T-helper 2 cell treated with Interferon-gamma antibody and Interleukin-4, amounts not matched to agents 5 μg/mL and 100 μg/mL, for 36 hours (primary cell): ENCODE measurements at regions not wholly inside any gene's neighbourhood (a gene's known extent, or its start where the extent isn't known, plus 50 kb on each side); places are given as distances from the start of the nearest gene placed in this dataset.

Experiments
- DNase-seq: peaks from one replicate; pipeline ENCODE4 v3.0.0; 2021; ENCODE audit warnings: low spot score
- H3K27ac Mint-ChIP-seq: one replicate; pipeline ENCODE4 v1.8.0; 2021; ENCODE audit warnings: mild to moderate bottlenecking, mixed read lengths
- H3K27me3 Mint-ChIP-seq: one replicate; pipeline ENCODE4 v1.8.0; 2021; ENCODE audit warnings: low read depth, mixed read lengths
- H3K36me3 Mint-ChIP-seq: one replicate; pipeline ENCODE4 v1.8.0; 2021; ENCODE audit warnings: low read depth, mixed read lengths
- H3K4me1 Mint-ChIP-seq: one replicate; pipeline ENCODE4 v1.8.0; 2021; ENCODE audit warnings: low read depth, mixed read lengths
- H3K4me3 Mint-ChIP-seq: one replicate; pipeline ENCODE4 v1.8.0; 2022; ENCODE audit warnings: mild to moderate bottlenecking, moderate library complexity, mixed read lengths
- H3K9me3 Mint-ChIP-seq: one replicate; pipeline ENCODE4 v1.8.0; 2021; ENCODE audit warnings: mixed read lengths

DNA sequence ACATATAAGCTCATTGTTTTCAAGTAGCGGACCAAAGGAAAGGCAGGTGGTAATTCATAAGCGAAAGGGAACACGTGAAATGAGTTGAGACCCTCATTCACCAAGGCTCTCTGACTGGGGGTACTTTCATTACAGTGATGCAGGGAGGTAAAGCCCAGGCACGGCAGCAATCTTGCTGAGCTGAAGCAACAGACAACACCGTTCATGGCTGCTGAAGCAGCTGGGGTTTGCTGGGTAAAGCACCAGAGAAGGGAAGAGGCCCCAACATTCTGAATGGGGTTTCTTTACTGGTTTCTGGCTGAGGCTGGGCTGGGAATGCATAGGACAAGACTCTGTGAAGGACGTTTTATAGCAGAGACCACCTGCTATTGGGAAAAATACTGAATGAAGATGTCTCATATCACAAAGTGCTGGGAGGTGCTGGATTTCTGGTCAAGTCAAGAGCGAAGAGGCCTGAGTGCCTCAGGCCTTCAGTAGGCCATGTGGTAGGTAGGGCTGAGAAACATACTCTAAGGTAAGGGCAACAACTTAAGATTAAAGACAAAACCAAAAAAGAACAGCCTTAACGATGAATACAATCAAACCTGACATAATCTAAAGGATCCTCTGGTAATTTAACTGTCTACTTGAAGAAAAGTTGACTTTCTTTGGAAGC is 324.7 kb upstream of the PIK3C3 start:
- Mint-ChIP-seq H3K27ac (no peak overlapping the region), H3K36me3 (no peaks in the 10 kb centered on the region), H3K27me3 (no peaks in the 10 kb centered on the region), H3K4me1 (no peaks in the 10 kb centered on the region), H3K4me3 (no peak overlapping the region), H3K9me3 (peaks cover 13% of the 10 kb centered on the region)
- no peak for DNase-seq

DNA sequence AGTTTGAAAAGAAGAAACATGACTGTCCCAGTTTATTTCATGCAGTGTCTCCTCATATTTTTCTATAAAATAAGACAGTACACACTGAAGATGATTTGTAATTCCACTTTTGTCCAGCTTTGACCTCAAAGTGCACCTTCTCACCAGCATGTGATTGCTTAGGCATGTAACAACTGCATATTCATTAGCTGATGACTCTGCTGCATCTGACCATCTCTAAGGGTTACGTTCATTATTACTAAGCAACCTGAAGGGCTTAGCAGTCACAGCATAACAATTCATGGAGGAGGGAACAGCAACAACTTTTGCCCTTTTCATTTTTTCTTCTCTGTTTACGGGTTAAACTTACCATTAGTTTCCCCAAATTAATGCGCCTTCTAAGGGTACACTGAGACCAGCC is 330.6 kb upstream of the PIK3C3 start:
- H3K36me3 Mint-ChIP-seq, result no peaks in the 10 kb centered on the region
- no peaks in the 10 kb centered on the region for H3K4me1 Mint-ChIP-seq
- H3K9me3 Mint-ChIP-seq, result no peaks in the 10 kb centered on the region
- DNase-seq, result no peak
- no peaks in the 10 kb centered on the region for H3K27me3 Mint-ChIP-seq
- H3K27ac Mint-ChIP-seq, result no peak overlapping the region
- H3K4me3 Mint-ChIP-seq, result no peak overlapping the region

DNA sequence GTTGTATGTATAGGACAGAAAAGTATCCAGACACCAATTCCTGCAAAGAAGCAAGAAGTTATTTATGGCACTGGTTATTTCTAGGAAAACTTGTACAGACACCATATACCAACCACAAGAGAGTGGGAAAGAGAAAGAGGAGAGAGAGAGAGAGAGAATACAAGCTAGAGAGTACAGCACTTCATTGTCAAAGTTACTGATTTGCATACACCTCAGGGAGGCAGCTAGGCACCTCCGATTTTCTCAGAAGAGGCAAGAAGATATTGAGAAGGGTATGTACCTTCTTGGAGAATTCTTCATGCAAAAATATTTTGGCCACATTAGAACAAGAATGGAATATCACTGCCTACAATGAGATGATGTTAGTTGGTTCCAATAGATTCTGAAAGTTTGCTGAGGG is 333.9 kb upstream of the PIK3C3 start:
- no peaks in the 10 kb centered on the region for H3K27me3 Mint-ChIP-seq
- no peaks in the 10 kb centered on the region for H3K4me1 Mint-ChIP-seq
- H3K27ac Mint-ChIP-seq, result no peak overlapping the region
- no peak overlapping the region for H3K4me3 Mint-ChIP-seq
- H3K36me3 Mint-ChIP-seq, result no peaks in the 10 kb centered on the region
- no peak for DNase-seq
- H3K9me3 Mint-ChIP-seq, result no peaks in the 10 kb centered on the region

DNA sequence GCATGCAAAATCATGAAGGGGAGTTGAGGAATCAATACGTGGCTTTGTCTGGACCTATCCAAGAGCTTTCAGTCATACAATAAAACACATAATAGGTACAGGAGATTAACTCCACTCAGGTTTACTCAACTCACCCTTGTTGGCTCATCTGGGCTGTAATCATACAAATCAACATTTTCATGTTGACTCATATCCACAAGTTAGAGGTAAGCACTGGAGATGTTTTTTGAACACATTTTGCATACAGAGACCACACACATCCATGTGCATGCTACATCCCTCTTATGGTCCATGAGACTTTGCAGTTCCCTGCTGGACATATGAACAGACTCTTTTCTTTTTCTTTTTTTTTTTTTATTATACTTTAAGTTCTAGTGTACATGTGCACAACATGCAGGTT is 336.9 kb upstream of the PIK3C3 start:
- Mint-ChIP-seq H3K27me3 (no peaks in the 10 kb centered on the region), H3K4me3 (no peak overlapping the region)

DNA sequence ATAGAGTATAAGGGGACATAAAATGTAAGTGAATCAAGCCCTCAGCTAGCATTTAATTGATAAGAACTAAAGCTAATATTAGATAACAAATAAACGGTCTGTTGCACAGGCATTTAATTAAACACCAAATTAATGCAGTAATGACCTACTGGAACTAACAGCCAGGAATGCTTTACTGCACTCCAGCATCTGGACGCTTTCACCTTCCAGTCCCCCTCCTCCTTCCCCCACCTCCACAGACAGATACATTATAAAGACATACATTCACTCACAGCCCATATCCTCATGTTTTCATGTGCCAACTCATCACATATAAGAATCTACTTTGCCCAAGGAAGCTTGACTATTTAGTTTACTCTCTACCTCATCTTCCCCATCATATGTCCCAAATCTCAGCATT is 337.4 kb upstream of the PIK3C3 start:
- no peak for DNase-seq
- no peak overlapping the region for H3K4me3 Mint-ChIP-seq
- H3K27me3 Mint-ChIP-seq, result no peaks in the 10 kb centered on the region
- H3K27ac Mint-ChIP-seq, result no peak overlapping the region
- H3K4me1 Mint-ChIP-seq, result no peaks in the 10 kb centered on the region
- H3K9me3 Mint-ChIP-seq, result no peaks in the 10 kb centered on the region
- no peaks in the 10 kb centered on the region for H3K36me3 Mint-ChIP-seq

More for the DNA sequence above, 336.9 kb upstream of the PIK3C3 start:
- no peaks in the 10 kb centered on the region for H3K36me3 Mint-ChIP-seq
- no peaks in the 10 kb centered on the region for H3K9me3 Mint-ChIP-seq
- H3K27ac Mint-ChIP-seq, result no peak overlapping the region
- DNase-seq, result no peak
- no peaks in the 10 kb centered on the region for H3K4me1 Mint-ChIP-seq

DNA sequence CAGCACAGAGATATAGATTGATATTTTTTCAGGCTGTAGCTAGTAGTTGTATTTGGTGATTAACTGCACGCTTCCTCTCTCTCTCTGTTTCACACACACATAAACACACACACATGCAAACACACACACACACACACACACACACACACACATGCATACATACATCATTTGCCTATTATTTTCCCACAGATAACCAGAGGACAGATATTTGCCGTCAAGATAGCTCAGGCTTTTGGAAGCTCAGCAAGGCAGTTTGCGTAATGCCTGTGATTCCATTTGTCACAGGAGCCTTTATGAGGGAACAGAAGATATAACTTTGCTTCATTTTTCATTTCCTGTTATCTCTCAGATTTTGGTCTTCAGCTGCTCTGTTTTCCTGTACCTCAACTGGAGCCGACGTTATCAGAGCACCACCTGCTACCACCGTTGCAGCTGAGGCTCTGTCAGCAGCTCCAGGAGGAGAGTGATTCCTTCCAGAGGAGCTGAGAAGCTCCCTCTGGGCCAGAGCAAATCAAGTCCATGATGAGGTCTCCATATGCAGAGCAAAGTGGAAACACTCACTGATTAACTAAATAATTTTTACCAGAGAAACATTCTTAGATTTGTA is 341.9 kb upstream of the PIK3C3 start:
- no peak for DNase-seq
- Mint-ChIP-seq H3K4me3 (no peak overlapping the region), H3K27ac (no peak overlapping the region), H3K4me1 (no peaks in the 10 kb centered on the region), H3K9me3 (peaks cover 11% of the 10 kb centered on the region), H3K36me3 (no peaks in the 10 kb centered on the region), H3K27me3 (no peaks in the 10 kb centered on the region)

DNA sequence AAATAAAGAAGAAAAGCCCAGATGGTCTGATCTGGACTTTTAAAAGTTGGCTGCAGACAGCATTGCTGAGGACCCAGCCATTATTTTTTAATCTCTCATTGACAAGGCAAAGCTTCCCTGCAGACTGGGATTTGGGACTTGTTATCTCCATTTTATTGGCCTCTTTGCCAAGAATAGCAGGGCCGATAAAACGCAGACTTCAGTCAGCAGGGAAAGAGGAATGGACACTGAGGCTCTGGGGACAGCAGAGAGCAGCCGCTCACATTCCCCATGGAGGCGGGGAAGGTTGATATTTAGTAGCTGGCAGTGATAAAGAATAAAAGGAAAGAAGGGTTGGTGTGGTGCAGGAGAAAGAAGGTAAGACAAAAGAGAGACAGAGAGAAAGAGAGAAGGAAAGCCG is 350.1 kb upstream of the PIK3C3 start:
- no peak for DNase-seq
- no peak overlapping the region for H3K27ac Mint-ChIP-seq
- no peaks in the 10 kb centered on the region for H3K4me1 Mint-ChIP-seq
- no peaks in the 10 kb centered on the region for H3K36me3 Mint-ChIP-seq
- no peak overlapping the region for H3K4me3 Mint-ChIP-seq
- no peaks in the 10 kb centered on the region for H3K27me3 Mint-ChIP-seq
- H3K9me3 Mint-ChIP-seq, result peaks cover 15% of the 10 kb centered on the region

DNA sequence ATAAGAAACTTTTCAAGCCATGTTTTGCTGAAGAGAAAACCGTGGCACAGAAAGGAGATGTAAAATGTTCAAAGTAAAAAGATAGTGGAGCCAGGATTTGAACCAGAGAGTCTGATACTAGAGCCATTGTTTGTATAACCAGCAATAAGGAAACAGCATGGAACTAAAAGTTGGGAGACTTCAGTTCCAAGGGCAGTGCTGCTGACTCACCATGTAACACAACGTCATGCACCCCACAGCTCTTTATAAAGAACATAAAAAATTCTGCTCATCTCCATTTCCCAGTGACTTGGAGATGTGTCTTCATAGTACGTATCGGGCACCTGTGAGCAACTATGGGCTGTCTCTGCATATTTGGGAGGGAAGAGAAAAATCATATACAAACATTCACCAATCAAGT is 353.0 kb upstream of the PIK3C3 start:
- DNase-seq, result no peak
- Mint-ChIP-seq H3K27me3 (no peaks in the 10 kb centered on the region), H3K27ac (no peak overlapping the region), H3K4me3 (no peak overlapping the region), H3K36me3 (no peaks in the 10 kb centered on the region), H3K4me1 (no peaks in the 10 kb centered on the region), H3K9me3 (peaks cover 3% of the 10 kb centered on the region)

DNA sequence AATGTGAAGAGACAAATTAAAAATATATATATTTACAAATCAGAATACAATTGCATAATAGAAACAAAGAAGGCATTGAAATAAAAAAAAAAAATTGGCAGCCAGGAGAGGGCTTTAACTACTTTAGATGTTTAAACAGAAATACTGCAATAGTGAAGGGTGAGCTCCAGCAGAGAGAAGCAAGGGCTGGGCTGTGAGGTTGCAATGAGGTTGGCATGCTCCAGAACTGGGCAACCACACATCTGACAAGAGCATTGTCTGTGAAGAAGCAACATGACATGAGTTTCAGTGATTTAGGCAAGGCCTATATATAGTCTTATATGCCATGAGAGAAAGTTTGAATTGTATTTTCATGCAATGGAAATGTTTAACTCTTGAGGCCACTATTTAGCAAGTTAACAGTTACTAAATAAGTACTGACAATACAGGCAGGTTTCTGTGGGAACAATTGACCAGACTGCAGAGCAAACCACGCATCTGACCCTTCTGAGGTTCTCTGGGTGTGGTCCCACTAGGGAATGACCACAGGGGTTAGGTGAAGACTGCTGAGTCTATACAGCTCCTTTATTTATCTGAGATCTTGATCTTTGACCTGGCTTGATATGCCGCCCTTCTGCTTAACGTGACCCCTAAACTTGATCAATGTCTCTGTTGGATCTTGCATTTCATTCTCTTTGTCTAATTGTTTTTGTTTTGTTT is 354.2 kb upstream of the PIK3C3 start:
- Mint-ChIP-seq H3K4me3 (no peak overlapping the region), H3K27me3 (no peaks in the 10 kb centered on the region), H3K27ac (no peak overlapping the region), H3K9me3 (no peaks in the 10 kb centered on the region), H3K36me3 (no peaks in the 10 kb centered on the region), H3K4me1 (no peaks in the 10 kb centered on the region)
- no peak for DNase-seq

DNA sequence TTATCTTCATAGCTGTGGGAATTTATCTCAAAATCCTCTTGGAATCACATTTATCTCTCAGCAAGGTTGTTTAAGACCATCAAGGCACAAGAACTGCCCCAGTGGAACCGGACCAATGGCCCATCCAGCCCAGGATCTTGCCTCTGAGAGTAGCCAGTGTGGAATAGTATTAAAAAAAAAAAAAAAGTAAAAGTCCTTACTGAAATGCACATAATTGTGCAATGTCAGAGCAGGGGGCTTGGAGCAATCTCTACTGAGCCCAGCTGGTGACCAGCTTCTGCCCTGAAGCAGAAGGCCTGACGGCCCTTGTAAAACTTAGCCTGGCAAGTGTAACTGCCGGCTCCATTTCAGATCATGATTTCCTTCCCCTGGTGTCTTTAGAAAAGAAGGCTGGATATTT is 355.6 kb upstream of the PIK3C3 start:
- Mint-ChIP-seq H3K9me3 (no peaks in the 10 kb centered on the region), H3K4me1 (no peaks in the 10 kb centered on the region), H3K27ac (no peak overlapping the region), H3K36me3 (no peaks in the 10 kb centered on the region), H3K27me3 (no peaks in the 10 kb centered on the region), H3K4me3 (no peak overlapping the region)
- DNase-seq, result no peak

DNA sequence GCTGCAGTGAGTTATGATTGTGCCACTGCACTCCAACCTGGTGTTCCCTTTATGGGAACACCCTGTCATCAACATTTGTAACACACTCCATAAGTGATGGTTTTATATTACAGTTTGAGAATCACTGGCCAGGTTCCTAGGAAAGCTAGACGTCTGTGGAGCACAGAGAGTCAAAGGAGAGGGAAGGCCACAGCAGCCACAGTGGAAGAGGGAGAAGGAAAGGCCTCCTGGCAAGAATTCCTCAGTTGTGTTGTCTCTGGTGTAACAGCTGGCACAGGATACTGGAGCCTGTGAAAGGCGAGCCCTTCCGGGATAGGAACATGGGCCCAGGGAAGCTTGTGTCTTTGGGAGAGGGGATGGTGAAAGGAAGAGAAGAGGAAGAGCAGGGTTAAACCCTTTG is 360.5 kb upstream of the PIK3C3 start:
- Mint-ChIP-seq H3K36me3 (no peaks in the 10 kb centered on the region), H3K4me1 (no peaks in the 10 kb centered on the region), H3K9me3 (no peaks in the 10 kb centered on the region), H3K27ac (no peak overlapping the region), H3K27me3 (no peaks in the 10 kb centered on the region), H3K4me3 (no peak overlapping the region)
- DNase-seq, result no peak

DNA sequence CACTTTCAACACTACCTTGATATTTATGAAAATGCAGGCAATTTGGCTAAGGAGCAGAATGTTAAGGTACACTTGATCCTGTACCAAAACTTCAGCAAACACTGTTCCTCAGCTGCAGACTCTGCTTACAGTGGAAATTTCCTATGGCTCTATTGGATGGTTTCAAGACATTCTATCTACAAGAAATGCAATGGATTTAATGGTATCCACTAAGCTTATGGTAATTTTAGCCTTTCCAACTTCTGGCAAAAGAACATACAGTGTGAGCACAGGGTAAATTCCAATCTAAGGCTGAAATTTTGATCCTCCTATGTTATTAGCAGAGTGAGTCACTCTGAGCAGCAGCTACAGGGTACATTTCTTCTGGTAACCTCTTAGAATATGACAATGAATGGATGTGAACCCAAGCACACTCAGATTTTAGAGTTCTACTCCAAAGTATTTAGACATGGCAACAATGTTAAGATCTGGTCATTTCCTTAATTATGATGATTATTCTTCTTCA is 361.8 kb upstream of the PIK3C3 start:
- H3K4me1 Mint-ChIP-seq, result no peaks in the 10 kb centered on the region
- no peaks in the 10 kb centered on the region for H3K27me3 Mint-ChIP-seq
- no peaks in the 10 kb centered on the region for H3K9me3 Mint-ChIP-seq
- no peak for DNase-seq
- no peak overlapping the region for H3K4me3 Mint-ChIP-seq
- H3K27ac Mint-ChIP-seq, result no peak overlapping the region
- no peaks in the 10 kb centered on the region for H3K36me3 Mint-ChIP-seq

DNA sequence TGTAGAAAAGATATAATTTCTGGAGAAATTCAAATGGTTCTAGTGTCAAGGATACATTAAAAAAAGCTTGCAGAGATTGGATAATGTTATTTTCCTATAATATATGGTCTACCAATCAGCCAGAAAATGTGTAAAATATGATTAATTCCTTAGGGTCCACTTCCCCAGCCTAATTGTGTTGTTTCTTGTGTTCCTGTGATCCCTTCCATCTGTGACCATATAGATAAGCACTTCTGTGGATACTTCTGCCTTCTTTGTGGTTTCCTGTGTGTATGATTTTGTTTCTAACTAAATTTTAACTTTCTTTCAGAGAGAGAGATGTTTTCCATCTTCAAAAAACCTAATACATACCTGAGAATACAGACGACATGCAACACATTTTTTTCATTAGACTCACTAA is 367.1 kb upstream of the PIK3C3 start:
- DNase-seq, result no peak
- Mint-ChIP-seq H3K36me3 (no peaks in the 10 kb centered on the region), H3K4me3 (no peak overlapping the region), H3K4me1 (no peaks in the 10 kb centered on the region), H3K27me3 (no peaks in the 10 kb centered on the region), H3K9me3 (no peaks in the 10 kb centered on the region), H3K27ac (no peak overlapping the region)

DNA sequence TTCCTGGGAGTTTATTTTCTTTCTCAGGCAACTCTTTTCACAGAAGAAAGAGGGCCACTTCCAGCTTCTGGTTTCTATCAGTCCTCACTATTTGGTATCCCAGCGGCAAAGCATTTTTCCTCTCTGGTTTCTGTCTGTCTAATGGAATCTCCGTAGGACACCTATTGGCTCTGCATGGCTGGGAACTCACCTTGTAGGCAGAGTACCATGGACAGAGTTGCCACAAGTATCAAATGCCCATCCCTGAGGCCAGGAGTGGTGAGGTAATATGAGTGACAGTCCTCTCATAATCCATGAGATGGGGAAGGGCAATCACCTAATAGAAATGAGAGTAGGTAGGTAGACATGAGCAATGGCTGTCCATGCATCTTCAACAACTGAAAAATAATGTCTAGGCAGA is 369.5 kb upstream of the PIK3C3 start:
- Mint-ChIP-seq H3K4me3 (no peak overlapping the region), H3K36me3 (no peaks in the 10 kb centered on the region), H3K9me3 (no peaks in the 10 kb centered on the region), H3K4me1 (no peaks in the 10 kb centered on the region), H3K27me3 (no peaks in the 10 kb centered on the region), H3K27ac (no peak overlapping the region)
- DNase-seq, result no peak
